Loucy (cell line): ENCODE measurements at regions not wholly inside any gene's neighbourhood (a gene's known extent, or its start where the extent isn't known, plus 50 kb on each side); places are given as distances from the start of the nearest gene placed in this dataset.

Source experiments
- H2AFZ ChIP-seq: fragments of 200-600 bp; sonication (generic); 2 replicates; pipeline ENCODE4 v1.6.0; 2016; ENCODE audit warnings: antibody characterized with exemption, mild to moderate bottlenecking, low read length, moderate library complexity
- H3F3A ChIP-seq: fragments of 200-600 bp; 2 replicates; pipeline ENCODE4 v1.6.0; 2016; ENCODE audit warnings: antibody characterized with exemption, low read depth, mild to moderate bottlenecking
- H3K27me3 ChIP-seq: fragments of 200-600 bp; sonication (generic); 2 replicates; pipeline ENCODE4 v1.6.1; 2014; ENCODE audit warnings: low read length, mild to moderate bottlenecking; ENCODE audit not compliant: insufficient read depth, poor library complexity, severe bottlenecking
- H3K36me3 ChIP-seq: fragments of 200-600 bp; sonication (generic); 2 replicates; pipeline ENCODE4 v1.6.1; 2016; ENCODE audit warnings: low read length; ENCODE audit not compliant: insufficient read depth
- H3K4me1 ChIP-seq: fragments of 200-600 bp; sonication (generic); 2 replicates; pipeline ENCODE4 v1.5.1; 2014; ENCODE audit warnings: low read length, mild to moderate bottlenecking; ENCODE audit not compliant: insufficient read depth, poor library complexity, severe bottlenecking
- H3K4me2 ChIP-seq: fragments of 200-600 bp; sonication (generic); 2 replicates; pipeline ENCODE4 v1.6.0; 2014; ENCODE audit warnings: antibody characterized with exemption, low read length, low read depth, mild to moderate bottlenecking; ENCODE audit not compliant: poor library complexity, severe bottlenecking
- H3K4me3 ChIP-seq: fragments of 200-600 bp; sonication (generic); 2 replicates; pipeline ENCODE4 v1.5.1; 2014; ENCODE audit warnings: low read length, mild to moderate bottlenecking, mixed read lengths; ENCODE audit not compliant: poor library complexity, severe bottlenecking
- H3K79me2 ChIP-seq: fragments of 200-600 bp; sonication (generic); 2 replicates; pipeline ENCODE4 v1.6.1; 2014; ENCODE audit warnings: low read length; ENCODE audit not compliant: insufficient read depth
- H3K9ac ChIP-seq: fragments of 200-600 bp; sonication (generic); 2 replicates; pipeline ENCODE4 v1.6.0; 2014; ENCODE audit warnings: mild to moderate bottlenecking, low read depth, low read length, moderate library complexity; ENCODE audit not compliant: poor library complexity, severe bottlenecking
- H3K9me2 ChIP-seq: fragments of 200-600 bp; sonication (generic); replicated peaks from 2 replicates; pipeline ENCODE4 v1.6.1; 2016; ENCODE audit warnings: low read depth, low read length, mixed read lengths
- H3K9me3 ChIP-seq: fragments of 200-600 bp; sonication (generic); 2 replicates; pipeline ENCODE4 v1.6.1; 2014; ENCODE audit warnings: mild to moderate bottlenecking, antibody characterized with exemption, low read length, low read depth; ENCODE audit not compliant: insufficient read depth
- H4K20me1 ChIP-seq: fragments of 200-600 bp; sonication (generic); 2 replicates; pipeline ENCODE4 v1.6.0; 2014; ENCODE audit warnings: antibody characterized with exemption, low read length, mild to moderate bottlenecking; ENCODE audit not compliant: insufficient read depth, poor library complexity, severe bottlenecking
- CTCF ChIP-seq: fragments of 200-600 bp; sonication (generic); conservative IDR thresholded peaks from 2 replicates; pipeline ENCODE4 v1.5.1; 2014; ENCODE audit warnings: mild to moderate bottlenecking, antibody characterized with exemption, low read length
- EZH2phosphoT487 ChIP-seq: fragments of 200-600 bp; IDR thresholded peaks from 2 replicates; pipeline ENCODE4 v1.6.1; 2018; ENCODE audit warnings: antibody characterized with exemption, mild to moderate bottlenecking, moderate library complexity, borderline replicate concordance

GRCh38 chr2:175490360-175490791 lies 308.9 kb upstream of the ATP5MC3 start:
- no peaks in the 10 kb centered on the region for H3K27me3 ChIP-seq
- H3K4me2 ChIP-seq: no peak overlapping the region
- no peaks in the 10 kb centered on the region; the same call in 1 of the 2 replicates for H3K9me3 ChIP-seq
- H3K79me2 ChIP-seq: no peaks in the 10 kb centered on the region
- no peak for TF ChIP-seq CTCF
- TF ChIP-seq EZH2phosphoT487: no peak
- H4K20me1 ChIP-seq: no peaks in the 10 kb centered on the region
- H3F3A ChIP-seq: no peaks in the 10 kb centered on the region
- no peaks in the 10 kb centered on the region for H3K4me1 ChIP-seq
- no peak overlapping the region for H2AFZ ChIP-seq
- H3K36me3 ChIP-seq: no peaks in the 10 kb centered on the region
- H3K9ac ChIP-seq: no peak overlapping the region
- no peaks in the 10 kb centered on the region for H3K9me2 ChIP-seq
- no peak overlapping the region for H3K4me3 ChIP-seq

- H3K4me2 ChIP-seq: no peak overlapping the region
- H2AFZ ChIP-seq: no peak overlapping the region
- no peak for TF ChIP-seq EZH2phosphoT487
- TF ChIP-seq CTCF: no peak
- no peak overlapping the region for H3K9ac ChIP-seq
- H3K79me2 ChIP-seq: no peaks in the 10 kb centered on the region
- H3K36me3 ChIP-seq: no peaks in the 10 kb centered on the region
- H3K4me3 ChIP-seq: no peak overlapping the region
- no peaks in the 10 kb centered on the region for H3K4me1 ChIP-seq
- H3K27me3 ChIP-seq: no peaks in the 10 kb centered on the region
- H3F3A ChIP-seq: no peaks in the 10 kb centered on the region
- no peaks in the 10 kb centered on the region for H3K9me3 ChIP-seq
- H3K9me2 ChIP-seq: no peaks in the 10 kb centered on the region
- no peaks in the 10 kb centered on the region for H4K20me1 ChIP-seq
Measured at GRCh38 chr2:175478096-175478768, 296.7 kb upstream of the ATP5MC3 start.

- Histone ChIP-seq H3K9me3 (no peaks in the 10 kb centered on the region), H3F3A (no peaks in the 10 kb centered on the region), H3K4me3 (no peak overlapping the region), H3K9me2 (no peaks in the 10 kb centered on the region), H3K79me2 (no peaks in the 10 kb centered on the region), H3K4me2 (no peak overlapping the region), H3K36me3 (no peaks in the 10 kb centered on the region), H3K27me3 (no peaks in the 10 kb centered on the region), H2AFZ (no peak overlapping the region), H3K9ac (no peak overlapping the region), H4K20me1 (no peaks in the 10 kb centered on the region), H3K4me1 (no peaks in the 10 kb centered on the region)
- TF ChIP-seq EZH2phosphoT487: no peak
- TF ChIP-seq CTCF: no peak
Measured at GRCh38 chr2:175476948-175477347, 295.4 kb upstream of the ATP5MC3 start.
